Esophagus muscularis mucosa (tissue), 4 donors: ENCODE measurements at regions not wholly inside any gene's neighbourhood (a gene's known extent, or its start where the extent isn't known, plus 50 kb on each side); places are given as distances from the start of the nearest gene placed in this dataset.

ENCODE experiments used
- DNase-seq: peaks from one replicate; pipeline ENCODE4 v3.0.0-alpha.2; 2017; ENCODE audit errors: extremely low spot score
- H3K27ac ChIP-seq, 4 donors: fragments of 200-600 bp; sonication (generic); replicated peaks in 1 of 4; 1 replicate in 3 of 4; 2 replicates in 1 of 4; pipeline ENCODE4 v1.5.1; 2016 to 2019; ENCODE audit warnings: mild to moderate bottlenecking in 1 of 4
- H3K27me3 ChIP-seq, 4 donors: fragments of 200-600 bp; sonication (generic); one replicate each; pipeline versions ENCODE4 v1.5.1 to v1.6.0; 2016 to 2019
- H3K36me3 ChIP-seq, 4 donors: fragments of 200-600 bp; sonication (generic); one replicate each; pipeline ENCODE4 v1.5.1; 2016 to 2019
- H3K4me1 ChIP-seq, 4 donors: fragments of 200-600 bp; sonication (generic); one replicate each; pipeline ENCODE4 v1.5.1; 2016 to 2019
- H3K4me3 ChIP-seq, 4 donors: fragments of 200-600 bp; sonication (generic); 1 replicate in 2 of 4; 2 replicates in 2 of 4; pipeline ENCODE4 v1.5.1; 2016 to 2019; ENCODE audit warnings: mild to moderate bottlenecking in 4 of 4, moderate library complexity in 1 of 4
- H3K9me3 ChIP-seq, 4 donors: fragments of 200-600 bp; sonication (generic); 1 replicate in 3 of 4; 2 replicates in 1 of 4; pipeline ENCODE4 v1.5.1; 2016 to 2019
- EP300 ChIP-seq: sonication (generic); formaldehyde crosslinking; IDR thresholded peaks from one replicate; pipeline ENCODE4 v1.6.1; 2017; ENCODE audit warnings: antibody characterized with exemption
- POLR2A ChIP-seq: fragments of 450-650 bp; IDR thresholded peaks from one replicate; pipeline ENCODE4 v1.6.1; 2017; ENCODE audit warnings: antibody characterized with exemption, moderate library complexity, mild to moderate bottlenecking, low read depth
- POLR2AphosphoS5 ChIP-seq, 2 donors: sonication (generic); formaldehyde crosslinking; IDR thresholded peaks; one replicate each; pipeline ENCODE4 v1.6.1; 2017; ENCODE audit warnings: antibody characterized with exemption in 2 of 2
- WGBS: methylation state at CpG from one replicate; pipeline ENCODE4 v1.1.5; 2018; 5-methylcytosine and 5-hydroxymethylcytosine counted together
- intact Hi-C: fragments of 100-400 bp; cut with DNase I; formaldehyde crosslinking; loops from one replicate; pipeline ENCODE4 v1.15.1; 2023
- TF ChIP-seq, protein P1 (sequence below), 3 experiments: fragments of 200-600 bp in 2 of 3; fragments of 450-650 bp in 1 of 3; sonication (generic) in 2 of 3; IDR thresholded peaks; one replicate each; pipeline ENCODE4 v1.5.1; 2017 to 2019; ENCODE audit warnings: antibody characterized with exemption in 3 of 3, mild to moderate bottlenecking in 2 of 3, moderate library complexity in 1 of 3

DNA sequence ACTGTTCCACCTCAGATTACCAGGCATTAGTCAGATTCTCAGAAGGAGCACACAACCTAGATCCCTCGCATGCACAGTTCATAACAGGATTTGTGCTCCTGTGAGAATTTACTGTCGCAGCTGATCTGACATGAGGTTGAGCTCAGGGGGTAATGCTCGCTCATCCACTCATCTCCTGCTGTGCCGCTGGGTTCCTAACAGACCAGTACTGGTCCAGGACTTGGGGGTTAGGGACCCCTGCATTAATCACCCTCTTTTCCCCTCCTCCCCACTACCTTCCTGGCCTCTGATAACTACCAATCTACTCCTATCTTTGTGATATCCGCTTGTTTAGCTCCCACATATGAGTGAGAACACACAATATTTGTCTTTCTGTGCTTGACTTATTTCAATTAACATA lies 83.5 kb upstream of the FSHB start:
- Histone ChIP-seq H3K27me3 (no peaks in the 10 kb centered on the region), H3K4me1 (peaks cover 0 to 14% (median 3%) of the 10 kb centered on the region in 4 donors), H3K9me3 (no peaks in the 10 kb centered on the region), H3K27ac (no peak overlapping the region), H3K4me3 (no peak overlapping the region), H3K36me3 (no peaks in the 10 kb centered on the region)
- intact Hi-C loops, result no loop called here
- DNase-seq, result no peak
- WGBS, result 92% methylated on average over 5 of the region's 5 CpGs
- TF ChIP-seq, protein P1, sequence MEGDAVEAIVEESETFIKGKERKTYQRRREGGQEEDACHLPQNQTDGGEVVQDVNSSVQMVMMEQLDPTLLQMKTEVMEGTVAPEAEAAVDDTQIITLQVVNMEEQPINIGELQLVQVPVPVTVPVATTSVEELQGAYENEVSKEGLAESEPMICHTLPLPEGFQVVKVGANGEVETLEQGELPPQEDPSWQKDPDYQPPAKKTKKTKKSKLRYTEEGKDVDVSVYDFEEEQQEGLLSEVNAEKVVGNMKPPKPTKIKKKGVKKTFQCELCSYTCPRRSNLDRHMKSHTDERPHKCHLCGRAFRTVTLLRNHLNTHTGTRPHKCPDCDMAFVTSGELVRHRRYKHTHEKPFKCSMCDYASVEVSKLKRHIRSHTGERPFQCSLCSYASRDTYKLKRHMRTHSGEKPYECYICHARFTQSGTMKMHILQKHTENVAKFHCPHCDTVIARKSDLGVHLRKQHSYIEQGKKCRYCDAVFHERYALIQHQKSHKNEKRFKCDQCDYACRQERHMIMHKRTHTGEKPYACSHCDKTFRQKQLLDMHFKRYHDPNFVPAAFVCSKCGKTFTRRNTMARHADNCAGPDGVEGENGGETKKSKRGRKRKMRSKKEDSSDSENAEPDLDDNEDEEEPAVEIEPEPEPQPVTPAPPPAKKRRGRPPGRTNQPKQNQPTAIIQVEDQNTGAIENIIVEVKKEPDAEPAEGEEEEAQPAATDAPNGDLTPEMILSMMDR (IDR thresholded peaks at IDR 0.05), result no peak
- TF ChIP-seq POLR2A, result no peak

DNA sequence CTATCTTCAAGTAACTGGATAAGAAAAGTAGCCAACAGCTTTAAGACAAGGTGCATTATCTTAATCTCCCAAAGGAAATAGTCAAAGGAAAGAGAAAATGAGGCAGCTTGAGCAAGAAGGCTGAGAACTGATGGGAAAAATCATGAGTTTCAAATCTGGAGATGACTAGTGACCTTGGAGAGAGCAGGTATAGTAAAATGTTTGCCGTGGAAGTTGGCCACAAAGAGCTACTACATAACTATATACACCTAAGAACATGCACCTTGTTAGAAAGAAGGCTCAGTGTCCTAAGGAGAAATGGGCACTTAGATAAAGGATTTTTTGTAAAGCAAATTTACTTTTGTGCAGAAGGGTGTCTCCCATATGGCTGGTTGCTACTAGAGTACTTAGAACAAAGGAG lies 80.8 kb upstream of the FSHB start:
- DNase-seq, result no peak
- H3K27me3 ChIP-seq, result no peaks in the 10 kb centered on the region
- peaks cover 0 to 21% (median 6%) of the 10 kb centered on the region in 4 donors for H3K4me1 ChIP-seq
- intact Hi-C loops, result no loop called here
- H3K9me3 ChIP-seq, result no peaks in the 10 kb centered on the region
- 91% methylated on average over 1 of the region's 1 CpG for WGBS
- H3K27ac ChIP-seq, result no peak overlapping the region
- H3K36me3 ChIP-seq, result no peaks in the 10 kb centered on the region
- no peak for TF ChIP-seq POLR2AphosphoS5 (IDR thresholded peaks at IDR 0.05)
- TF ChIP-seq POLR2A, result no peak
- TF ChIP-seq, protein P1 (IDR thresholded peaks at IDR 0.05), result no peak
- no peak for TF ChIP-seq EP300
- H3K4me3 ChIP-seq, result no peak overlapping the region

DNA sequence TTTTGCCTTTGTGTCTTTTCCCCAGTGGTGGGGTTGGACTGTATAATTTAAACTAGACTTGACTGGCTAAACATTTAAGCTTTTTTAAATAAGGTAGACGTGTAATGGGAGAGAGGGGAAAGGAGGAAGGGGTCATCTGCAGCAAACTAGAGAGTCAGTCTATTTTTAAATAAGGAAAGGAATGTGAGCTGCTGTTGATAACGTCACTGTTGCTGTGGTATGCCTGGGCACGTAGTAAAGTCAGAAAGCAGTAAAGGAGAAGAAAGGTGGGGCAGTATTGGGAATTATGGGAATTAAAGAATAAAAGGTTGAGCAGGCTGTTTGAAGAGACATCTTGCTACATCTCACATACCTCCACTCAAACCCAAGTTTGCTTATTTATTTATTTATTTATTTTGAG lies 80.4 kb upstream of the FSHB start:
- no peak for DNase-seq
- H3K4me3 ChIP-seq, result no peak overlapping the region
- H3K36me3 ChIP-seq, result no peaks in the 10 kb centered on the region
- H3K9me3 ChIP-seq, result no peaks in the 10 kb centered on the region
- H3K4me1 ChIP-seq, result peaks cover 0 to 25% (median 9%) of the 10 kb centered on the region in 4 donors
- WGBS, result 19% methylated on average over 3 of the region's 3 CpGs
- TF ChIP-seq POLR2AphosphoS5 (IDR thresholded peaks at IDR 0.05), result no peak
- no peak for TF ChIP-seq EP300
- TF ChIP-seq POLR2A, result no peak
- TF ChIP-seq, protein P1 (IDR thresholded peaks at IDR 0.05), result no peak
- intact Hi-C loops, result no loop called here
- H3K27ac ChIP-seq, result no peak overlapping the region
- no peaks in the 10 kb centered on the region for H3K27me3 ChIP-seq

DNA sequence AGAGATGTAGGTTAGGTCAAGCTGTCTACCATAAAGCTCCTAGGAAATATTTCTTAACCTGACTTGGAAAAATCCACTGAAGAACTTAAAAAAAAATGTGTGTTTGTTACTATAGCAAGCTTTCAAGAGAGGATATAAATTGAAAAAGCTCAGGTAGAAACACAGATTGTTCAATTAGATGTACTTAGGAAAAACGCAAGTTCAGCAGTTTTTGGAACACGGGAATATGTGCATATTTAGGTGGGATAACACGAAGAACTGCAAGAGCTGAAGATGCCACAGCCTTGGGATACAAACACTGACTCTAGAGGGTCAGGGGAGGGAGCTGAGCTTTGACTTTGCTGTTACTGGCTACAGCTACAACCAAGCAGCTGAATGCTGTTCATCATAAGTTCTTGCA lies 77.8 kb upstream of the FSHB start:
- 82% methylated on average over 3 of the region's 3 CpGs for WGBS
- Histone ChIP-seq H3K27ac (no peak overlapping the region), H3K36me3 (no peaks in the 10 kb centered on the region), H3K27me3 (no peaks in the 10 kb centered on the region), H3K9me3 (no peaks in the 10 kb centered on the region), H3K4me3 (no peak overlapping the region), H3K4me1 (peaks cover 0 to 36% (median 16%) of the 10 kb centered on the region in 4 donors)
- TF ChIP-seq POLR2A (no peak), EP300 (no peak), POLR2AphosphoS5 (IDR thresholded peaks at IDR 0.05) (no peak)
- TF ChIP-seq, protein P1 (IDR thresholded peaks at IDR 0.05), result no peak
- no peak for DNase-seq
- intact Hi-C loops, result no loop called here

DNA sequence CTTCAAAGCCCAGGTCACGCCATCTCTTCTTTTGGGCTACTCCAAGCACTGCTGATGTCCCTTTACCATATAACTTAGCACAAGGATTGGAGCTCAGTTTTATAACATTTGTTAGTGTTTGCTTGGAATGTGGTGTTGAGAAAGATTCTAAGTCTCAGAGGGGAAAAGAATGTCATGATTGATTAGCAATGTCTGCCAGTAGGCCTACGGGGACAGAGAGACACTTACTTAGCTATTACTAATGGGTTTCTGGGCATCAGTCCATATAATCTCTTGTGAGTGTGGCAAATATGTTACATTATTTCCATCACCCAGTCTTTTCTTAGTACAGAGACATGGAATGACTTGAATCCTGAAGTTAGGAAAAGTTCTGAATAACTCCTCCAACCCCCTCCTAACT lies 75.4 kb upstream of the FSHB start:
- Histone ChIP-seq H3K27ac (peak overlapping the region in 2 of 4 donors; percentile 29 to 44), H3K36me3 (no peaks in the 10 kb centered on the region), H3K4me1 (peaks cover 0 to 40% (median 16%) of the 10 kb centered on the region in 4 donors), H3K4me3 (no peak overlapping the region), H3K9me3 (no peaks in the 10 kb centered on the region), H3K27me3 (no peaks in the 10 kb centered on the region)
- WGBS, result 44% methylated on average over 2 of the region's 2 CpGs
- intact Hi-C loops, result no loop called here
- TF ChIP-seq, protein P1 (IDR thresholded peaks at IDR 0.05), result no peak
- peak in 1 of 2 donors; percentile 51 for TF ChIP-seq POLR2AphosphoS5 (IDR thresholded peaks at IDR 0.05)
- no peak for DNase-seq
